IMR-90 (cell line): ENCODE measurements at regions not wholly inside any gene's neighbourhood (a gene's known extent, or its start where the extent isn't known, plus 50 kb on each side); places are given as distances from the start of the nearest gene placed in this dataset.

Source experiments
- ATAC-seq: fragments of 200-7000 bp; cut with Tn5 transposase; 2 replicates; pipeline ENCODE4 v1.9.1; 2020; ENCODE audit warnings: low read depth, mild to moderate bottlenecking, moderate library complexity
- BruUV-seq: library from RNA; stranded (reverse); fragments of 400-500 nt; replicated peaks from 2 replicates; lab custom pipeline; 2021; lab: Mats Ljungman, UMichigan
- CTCF ChIA-PET: fragments of 300-600 bp; formaldehyde crosslinking; extraction: SDS; loops from one replicate; lab custom pipeline; 2021; ENCODE audit warnings: antibody characterized with exemption; lab: Yijun Ruan, JAX
- POLR2A ChIA-PET: fragments of 300-600 bp; sonication (Branson Sonifier 250); formaldehyde crosslinking; loops from one replicate; lab custom pipeline; 2022; ENCODE audit warnings: antibody characterized with exemption; ENCODE audit not compliant: unreplicated experiment; lab: Charles Lee
- DNase-seq: peaks from one replicate; pipeline ENCODE4 v3.0.0; 2013
- H2AFZ ChIP-seq: replicated peaks from 2 replicates; pipeline ENCODE3; 2013; ENCODE audit warnings: low read length, mild to moderate bottlenecking; ENCODE audit not compliant: poor library complexity
- H2AK5ac ChIP-seq: 2 replicates; pipeline ENCODE4 v1.6.1; 2013; ENCODE audit warnings: low read depth, low read length, inconsistent platforms
- H2AK9ac ChIP-seq: replicated peaks from 2 replicates; pipeline ENCODE3; 2013; ENCODE audit warnings: mild to moderate bottlenecking, low read depth, low read length, moderate library complexity; ENCODE audit not compliant: poor library complexity
- H2BK120ac ChIP-seq: 2 replicates; pipeline ENCODE4 v1.6.1; 2013; ENCODE audit warnings: low read depth, low read length, inconsistent platforms
- H2BK15ac ChIP-seq: 3 replicates; pipeline ENCODE4 v1.6.1; 2013; ENCODE audit warnings: low read depth, low read length, inconsistent platforms
- H2BK20ac ChIP-seq: 2 replicates; pipeline ENCODE4 v1.6.1; 2013; ENCODE audit warnings: low read depth, mild to moderate bottlenecking, inconsistent platforms, low read length, moderate library complexity
- H2BK5ac ChIP-seq: 2 replicates; pipeline ENCODE4 v1.6.1; 2013; ENCODE audit warnings: mild to moderate bottlenecking, low read depth, low read length, inconsistent platforms; ENCODE audit not compliant: poor library complexity, severe bottlenecking
- H3K14ac ChIP-seq: replicated peaks from 2 replicates; pipeline ENCODE4 v1.6.1; 2013; ENCODE audit warnings: low read depth, low read length, inconsistent platforms
- H3K18ac ChIP-seq: 2 replicates; pipeline ENCODE4 v1.6.1; 2013; ENCODE audit warnings: low read depth, low read length, control low read depth
- H3K23ac ChIP-seq: 2 replicates; pipeline ENCODE4 v1.6.1; 2013; ENCODE audit warnings: low read depth, low read length, inconsistent platforms
- H3K27ac ChIP-seq: 2 replicates; pipeline ENCODE4 v1.5.1; 2013; ENCODE audit warnings: mild to moderate bottlenecking, control low read depth, low read length; ENCODE audit not compliant: insufficient read depth
- H3K27me3 ChIP-seq: 2 replicates; pipeline ENCODE4 v1.6.1; 2013; ENCODE audit warnings: low read length; ENCODE audit not compliant: control insufficient read depth, insufficient read depth
- H3K36me3 ChIP-seq: 2 replicates; pipeline ENCODE4 v1.6.1; 2013; ENCODE audit warnings: low read length, mixed read lengths; ENCODE audit not compliant: control insufficient read depth, insufficient read depth
- H3K4ac ChIP-seq: 2 replicates; pipeline ENCODE4 v1.6.1; 2013; ENCODE audit warnings: low read depth, low read length, inconsistent platforms
- H3K4me1 ChIP-seq: 2 replicates; pipeline ENCODE4 v1.6.1; 2013; ENCODE audit warnings: low read length, mixed read lengths; ENCODE audit not compliant: control insufficient read depth, insufficient read depth
- H3K4me2 ChIP-seq: 2 replicates; pipeline ENCODE4 v1.6.1; 2013; ENCODE audit warnings: low read depth, mild to moderate bottlenecking, control low read depth, low read length, moderate library complexity
- H3K4me3 ChIP-seq: 2 replicates; pipeline ENCODE4 v1.5.1; 2013; ENCODE audit warnings: low read depth, mild to moderate bottlenecking, control low read depth, low read length, moderate library complexity; ENCODE audit not compliant: insufficient read depth
- H3K56ac ChIP-seq: 2 replicates; pipeline ENCODE4 v1.6.1; 2013; ENCODE audit warnings: low read length, inconsistent platforms; ENCODE audit not compliant: insufficient read depth; ENCODE audit errors: extremely low read depth
- H3K79me1 ChIP-seq, 2 experiments: 2 replicates each; pipeline ENCODE4 v1.6.1; 2013; ENCODE audit warnings: low read length in 2 of 2, inconsistent platforms in 1 of 2, low read depth in 1 of 2
- H3K9ac ChIP-seq: 2 replicates; pipeline ENCODE4 v1.6.1; 2013; ENCODE audit warnings: low read depth, low read length, control low read depth
- H3K9me1 ChIP-seq: 2 replicates; pipeline ENCODE4 v1.6.1; 2013; ENCODE audit warnings: low read length, inconsistent platforms; ENCODE audit not compliant: insufficient read depth
- H3K9me3 ChIP-seq: 2 replicates; pipeline ENCODE4 v1.6.1; 2013; ENCODE audit warnings: low read length; ENCODE audit not compliant: control insufficient read depth, insufficient read depth
- H4K20me1 ChIP-seq: 2 replicates; pipeline ENCODE4 v1.6.1; 2013; ENCODE audit warnings: low read length, inconsistent platforms; ENCODE audit not compliant: insufficient read depth
- H4K5ac ChIP-seq: 2 replicates; pipeline ENCODE4 v1.6.1; 2013; ENCODE audit warnings: mild to moderate bottlenecking, low read depth, low read length, control low read depth
- H4K8ac ChIP-seq, 2 experiments: 2 replicates each; pipeline ENCODE4 v1.6.1; 2013; ENCODE audit warnings: low read depth in 2 of 2, low read length in 2 of 2, control low read depth in 1 of 2, inconsistent platforms in 1 of 2
- H4K91ac ChIP-seq: 2 replicates; pipeline ENCODE4 v1.6.1; 2013; ENCODE audit warnings: low read depth, low read length, inconsistent platforms; ENCODE audit not compliant: insufficient read depth
- BHLHE40 ChIP-seq: fragments of 150-350 bp; IDR thresholded peaks from 2 replicates; pipeline ENCODE4 v1.6.1; 2016; ENCODE audit warnings: mild to moderate bottlenecking, low read depth, low read length
- CEBPB ChIP-seq: IDR thresholded peaks from 2 replicates; pipeline ENCODE4 v1.6.1; 2012; ENCODE audit warnings: low read depth, low read length, improper control_type of control experiment
- CHD1 ChIP-seq: IDR thresholded peaks from 2 replicates; pipeline ENCODE4 v1.6.1; 2012; ENCODE audit warnings: low read depth, low read length, improper control_type of control experiment
- ELK1 ChIP-seq: fragments of 150-350 bp; IDR thresholded peaks from 2 replicates; pipeline ENCODE4 v1.6.1; 2016; ENCODE audit warnings: low read depth, mild to moderate bottlenecking, low read length, moderate library complexity, borderline replicate concordance
- FOS ChIP-seq: fragments of 150-350 bp; IDR thresholded peaks from 2 replicates; pipeline ENCODE4 v1.6.1; 2016; ENCODE audit warnings: low read depth, low read length
- MAFK ChIP-seq: IDR thresholded peaks from 2 replicates; pipeline ENCODE4 v1.6.1; 2012; ENCODE audit warnings: low read depth, low read length, improper control_type of control experiment
- MAZ ChIP-seq: IDR thresholded peaks from 2 replicates; pipeline ENCODE4 v1.6.1; 2012; ENCODE audit warnings: low read depth, mild to moderate bottlenecking, low read length, improper control_type of control experiment, moderate library complexity, borderline replicate concordance
- MXI1 ChIP-seq: IDR thresholded peaks from 2 replicates; pipeline ENCODE4 v1.6.1; 2012; ENCODE audit warnings: low read depth, mild to moderate bottlenecking, low read length, moderate library complexity, borderline replicate concordance
- NFE2L2 ChIP-seq: fragments of 150-350 bp; IDR thresholded peaks from 2 replicates; pipeline ENCODE4 v1.6.1; 2016; ENCODE audit warnings: low read depth, mild to moderate bottlenecking, low read length
- POLR2A ChIP-seq: IDR thresholded peaks from 2 replicates; pipeline ENCODE4 v1.6.1; 2012; ENCODE audit warnings: mild to moderate bottlenecking, low read depth, low read length
- RAD21 ChIP-seq: IDR thresholded peaks from 2 replicates; pipeline ENCODE4 v1.6.1; 2012; ENCODE audit warnings: low read length, improper control_type of control experiment
- RCOR1 ChIP-seq: IDR thresholded peaks from 2 replicates; pipeline ENCODE4 v1.6.1; 2012; ENCODE audit warnings: mild to moderate bottlenecking, low read length, improper control_type of control experiment; ENCODE audit not compliant: insufficient replicate concordance
- RFX5 ChIP-seq: IDR thresholded peaks from 2 replicates; pipeline ENCODE4 v1.8.0; 2012; ENCODE audit warnings: low read depth, mild to moderate bottlenecking, low read length, moderate library complexity
- SMC3 ChIP-seq: fragments of 150-350 bp; IDR thresholded peaks from 2 replicates; pipeline ENCODE4 v1.6.1; 2016; ENCODE audit warnings: low read depth, mild to moderate bottlenecking, antibody characterized with exemption, low read length, moderate library complexity
- WGBS, 2 experiments: methylation state at CpG; one replicate each; pipeline versions ENCODE4 v1.1.5 to v1.1.7; 2013; ENCODE audit warnings: missing lambda C conversion rate in 2 of 2; ENCODE audit not compliant: insufficient read length in 1 of 2; ENCODE audit errors: extremely low coverage in 2 of 2; 5-methylcytosine and 5-hydroxymethylcytosine counted together
- dilution Hi-C: fragments of 300-500 bp; cut with HindIII; formaldehyde crosslinking; loops from one replicate; pipeline ENCODE4 v1.14.3; 2018; ENCODE audit warnings: low sequenced_read_pairs; ENCODE audit not compliant: unreplicated experiment
- in situ Hi-C: fragments of 300-500 bp; cut with MboI; formaldehyde crosslinking; loops from 3 replicates; pipeline ENCODE4 v1.14.3; 2019; ENCODE audit warnings: low sequenced_read_pairs, inconsistent platforms, mixed read lengths
- intact Hi-C: fragments of 100-400 bp; cut with micrococcal nuclease; formaldehyde crosslinking; loops from 2 replicates; pipeline ENCODE4 v1.10.0; 2022
- TF ChIP-seq, protein P1 (sequence below): fragments of 150-350 bp; IDR thresholded peaks from 2 replicates; pipeline ENCODE4 v1.6.1; 2017; ENCODE audit warnings: mild to moderate bottlenecking, antibody characterized with exemption, low read length, low read depth
- TF ChIP-seq, protein P2 (sequence below): conservative IDR thresholded peaks from 2 replicates; pipeline ENCODE4 v1.5.1; 2012; ENCODE audit warnings: mild to moderate bottlenecking, low read depth, low read length, improper control_type of control experiment

DNA sequence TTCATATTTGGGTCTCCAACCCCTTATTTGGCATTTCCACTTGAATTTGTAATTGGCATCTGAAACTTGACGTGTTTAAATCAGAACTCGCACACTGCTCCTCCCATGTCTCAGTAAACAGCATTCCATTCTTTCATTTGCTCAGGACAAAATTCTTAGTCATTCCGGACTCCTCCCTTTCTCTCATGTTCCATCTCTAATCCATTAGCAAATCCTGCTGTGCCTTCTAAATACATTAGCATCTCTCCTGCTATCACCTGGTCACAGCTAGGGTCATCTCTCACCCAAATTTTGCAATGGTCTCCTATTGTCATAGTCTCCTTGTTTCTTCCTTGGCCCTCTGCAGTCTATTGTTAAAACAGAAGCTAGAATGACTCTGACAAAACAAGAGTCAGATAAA is 119.9 kb upstream of the CADPS start:
- no peak overlapping the region for H2AFZ ChIP-seq
- no peak overlapping the region for H2AK5ac ChIP-seq
- no peak overlapping the region for H4K8ac ChIP-seq
- no peaks in the 10 kb centered on the region for H4K20me1 ChIP-seq
- H3K14ac ChIP-seq = no peak overlapping the region
- H3K23ac ChIP-seq = no peak overlapping the region
- H3K9ac ChIP-seq = no peak overlapping the region
- H3K79me1 ChIP-seq = no peaks in the 10 kb centered on the region
- no peak overlapping the region for H2BK120ac ChIP-seq
- no peak for ATAC-seq
- 52% methylated on average over 3 of the region's 3 CpGs; no CpG with 5 or more reads in 1 of the 2 experiments for WGBS, 2 experiments
- H4K5ac ChIP-seq = no peak overlapping the region
- no TSS peak for BruUV-seq
- in situ Hi-C loops = no loop called here
- no peak overlapping the region for H3K4me3 ChIP-seq
- H3K18ac ChIP-seq = no peak overlapping the region
- no peak overlapping the region for H3K56ac ChIP-seq
- dilution Hi-C loops = no loop called here
- H3K27ac ChIP-seq = no peak overlapping the region
- no peak overlapping the region for H3K4me2 ChIP-seq
- no peak overlapping the region for H2BK5ac ChIP-seq
- intact Hi-C loops = no loop called here
- ChIA-PET POLR2A (no interaction called here), CTCF (no interaction called here)
- H2BK20ac ChIP-seq = no peak overlapping the region
- H3K9me1 ChIP-seq = no peaks in the 10 kb centered on the region
- H2AK9ac ChIP-seq = no peak overlapping the region
- no peak overlapping the region for H3K4ac ChIP-seq
- no peaks in the 10 kb centered on the region for H3K27me3 ChIP-seq
- no peaks in the 10 kb centered on the region for H3K36me3 ChIP-seq
- 0 out of 2 replicates have a peak, but pooled peaks cover 8% of the 10 kb centered on the region for H3K9me3 ChIP-seq
- H2BK15ac ChIP-seq = no peak overlapping the region
- no peaks in the 10 kb centered on the region for H3K4me1 ChIP-seq
- TF ChIP-seq MXI1 (no peak), NFE2L2 (no peak), MAZ (no peak), RFX5 (no peak), FOS (no peak), SMC3 (no peak), POLR2A (no peak), CEBPB (no peak), MAFK (no peak), RCOR1 (no peak), BHLHE40 (no peak), RAD21 (no peak), CHD1 (no peak), ELK1 (no peak)
- TF ChIP-seq, protein P1, sequence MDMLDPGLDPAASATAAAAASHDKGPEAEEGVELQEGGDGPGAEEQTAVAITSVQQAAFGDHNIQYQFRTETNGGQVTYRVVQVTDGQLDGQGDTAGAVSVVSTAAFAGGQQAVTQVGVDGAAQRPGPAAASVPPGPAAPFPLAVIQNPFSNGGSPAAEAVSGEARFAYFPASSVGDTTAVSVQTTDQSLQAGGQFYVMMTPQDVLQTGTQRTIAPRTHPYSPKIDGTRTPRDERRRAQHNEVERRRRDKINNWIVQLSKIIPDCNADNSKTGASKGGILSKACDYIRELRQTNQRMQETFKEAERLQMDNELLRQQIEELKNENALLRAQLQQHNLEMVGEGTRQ = no peak
- TF ChIP-seq, protein P2, sequence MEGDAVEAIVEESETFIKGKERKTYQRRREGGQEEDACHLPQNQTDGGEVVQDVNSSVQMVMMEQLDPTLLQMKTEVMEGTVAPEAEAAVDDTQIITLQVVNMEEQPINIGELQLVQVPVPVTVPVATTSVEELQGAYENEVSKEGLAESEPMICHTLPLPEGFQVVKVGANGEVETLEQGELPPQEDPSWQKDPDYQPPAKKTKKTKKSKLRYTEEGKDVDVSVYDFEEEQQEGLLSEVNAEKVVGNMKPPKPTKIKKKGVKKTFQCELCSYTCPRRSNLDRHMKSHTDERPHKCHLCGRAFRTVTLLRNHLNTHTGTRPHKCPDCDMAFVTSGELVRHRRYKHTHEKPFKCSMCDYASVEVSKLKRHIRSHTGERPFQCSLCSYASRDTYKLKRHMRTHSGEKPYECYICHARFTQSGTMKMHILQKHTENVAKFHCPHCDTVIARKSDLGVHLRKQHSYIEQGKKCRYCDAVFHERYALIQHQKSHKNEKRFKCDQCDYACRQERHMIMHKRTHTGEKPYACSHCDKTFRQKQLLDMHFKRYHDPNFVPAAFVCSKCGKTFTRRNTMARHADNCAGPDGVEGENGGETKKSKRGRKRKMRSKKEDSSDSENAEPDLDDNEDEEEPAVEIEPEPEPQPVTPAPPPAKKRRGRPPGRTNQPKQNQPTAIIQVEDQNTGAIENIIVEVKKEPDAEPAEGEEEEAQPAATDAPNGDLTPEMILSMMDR = no peak
- no peak for DNase-seq
- no peak overlapping the region for H4K91ac ChIP-seq
